ENCODE measurements at regions not wholly inside any gene's neighbourhood (a gene's known extent, or its start where the extent isn't known, plus 50 kb on each side); places are given as distances from the start of the nearest gene placed in this dataset.

DNA sequence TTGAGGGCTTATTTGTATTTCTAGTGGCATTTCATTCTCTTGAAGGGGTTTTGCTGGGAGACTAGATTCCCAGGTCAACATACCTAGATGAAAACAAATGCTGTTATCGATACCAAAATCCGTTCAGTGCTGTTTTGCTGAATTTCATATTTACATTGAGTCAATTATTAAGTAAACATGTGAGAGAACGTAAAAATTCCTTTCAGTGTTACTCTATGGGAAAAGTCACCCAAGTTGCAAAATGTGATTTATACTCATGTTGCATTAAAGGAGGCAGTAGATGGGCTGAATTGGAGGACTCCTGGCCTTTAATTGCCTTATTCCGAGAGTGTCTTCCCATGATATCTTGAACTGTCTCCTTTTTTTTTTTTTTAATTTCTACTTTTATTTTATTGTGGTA is 1011.3 kb upstream of the NR2F2 start:
- no peak overlapping the region for H3K4me3 ChIP-seq (ENCODE audit: low read length)
- TF ChIP-seq, protein P1, sequence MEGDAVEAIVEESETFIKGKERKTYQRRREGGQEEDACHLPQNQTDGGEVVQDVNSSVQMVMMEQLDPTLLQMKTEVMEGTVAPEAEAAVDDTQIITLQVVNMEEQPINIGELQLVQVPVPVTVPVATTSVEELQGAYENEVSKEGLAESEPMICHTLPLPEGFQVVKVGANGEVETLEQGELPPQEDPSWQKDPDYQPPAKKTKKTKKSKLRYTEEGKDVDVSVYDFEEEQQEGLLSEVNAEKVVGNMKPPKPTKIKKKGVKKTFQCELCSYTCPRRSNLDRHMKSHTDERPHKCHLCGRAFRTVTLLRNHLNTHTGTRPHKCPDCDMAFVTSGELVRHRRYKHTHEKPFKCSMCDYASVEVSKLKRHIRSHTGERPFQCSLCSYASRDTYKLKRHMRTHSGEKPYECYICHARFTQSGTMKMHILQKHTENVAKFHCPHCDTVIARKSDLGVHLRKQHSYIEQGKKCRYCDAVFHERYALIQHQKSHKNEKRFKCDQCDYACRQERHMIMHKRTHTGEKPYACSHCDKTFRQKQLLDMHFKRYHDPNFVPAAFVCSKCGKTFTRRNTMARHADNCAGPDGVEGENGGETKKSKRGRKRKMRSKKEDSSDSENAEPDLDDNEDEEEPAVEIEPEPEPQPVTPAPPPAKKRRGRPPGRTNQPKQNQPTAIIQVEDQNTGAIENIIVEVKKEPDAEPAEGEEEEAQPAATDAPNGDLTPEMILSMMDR (conservative IDR thresholded peaks at IDR 0.05; ENCODE audit: low read depth, low read length): no peak
- DNase-seq (ENCODE audit: low read depth): no peak

DNA sequence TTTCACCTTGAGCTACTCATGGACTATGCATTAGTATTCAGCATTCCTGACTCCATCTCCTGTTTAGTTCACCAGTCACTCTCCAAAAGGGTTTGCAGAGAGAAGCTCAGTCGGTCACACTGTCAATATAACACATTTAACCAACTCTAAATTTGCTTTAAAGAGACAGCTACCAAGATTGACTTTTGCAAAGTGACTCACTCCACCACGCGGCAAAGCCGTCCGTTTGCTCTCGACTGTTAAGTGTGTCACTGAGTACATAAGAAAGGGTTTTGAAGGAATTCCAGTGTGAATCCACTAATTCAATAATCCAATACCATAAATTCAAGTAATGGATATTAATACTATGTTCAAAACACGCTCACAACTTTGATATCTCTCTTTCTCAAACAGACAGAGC is 1006.7 kb upstream of the NR2F2 start:
- TF ChIP-seq, protein P1 (conservative IDR thresholded peaks at IDR 0.05; ENCODE audit: low read depth, low read length): no peak
- no peak overlapping the region for H3K4me3 ChIP-seq (ENCODE audit: low read length)
- DNase-seq (ENCODE audit: low read depth): no peak

DNA sequence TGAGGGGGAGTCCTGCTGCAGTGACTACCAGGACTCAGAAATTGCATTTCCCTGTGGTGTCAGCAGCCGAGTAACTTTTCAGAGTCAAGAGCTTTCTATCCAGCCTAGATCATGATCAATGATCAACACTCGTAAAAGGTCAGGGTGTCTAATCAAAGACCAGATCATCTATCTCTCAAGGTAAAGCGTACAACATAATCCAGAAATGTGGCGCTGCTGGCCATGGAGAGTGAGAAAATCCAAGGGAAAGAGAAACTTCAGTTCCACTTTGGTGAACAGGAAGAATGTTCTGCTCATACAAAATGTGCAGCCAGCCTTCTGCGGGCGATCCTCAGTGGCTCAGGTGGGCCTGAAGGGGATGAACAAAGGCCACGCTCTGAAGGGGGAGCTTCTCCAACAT is 1005.8 kb upstream of the NR2F2 start:
- TF ChIP-seq, protein P1 (conservative IDR thresholded peaks at IDR 0.05; ENCODE audit: low read depth, low read length): no peak
- no peak overlapping the region for H3K4me3 ChIP-seq (ENCODE audit: low read length)
- no peak for DNase-seq (ENCODE audit: low read depth)

DNA sequence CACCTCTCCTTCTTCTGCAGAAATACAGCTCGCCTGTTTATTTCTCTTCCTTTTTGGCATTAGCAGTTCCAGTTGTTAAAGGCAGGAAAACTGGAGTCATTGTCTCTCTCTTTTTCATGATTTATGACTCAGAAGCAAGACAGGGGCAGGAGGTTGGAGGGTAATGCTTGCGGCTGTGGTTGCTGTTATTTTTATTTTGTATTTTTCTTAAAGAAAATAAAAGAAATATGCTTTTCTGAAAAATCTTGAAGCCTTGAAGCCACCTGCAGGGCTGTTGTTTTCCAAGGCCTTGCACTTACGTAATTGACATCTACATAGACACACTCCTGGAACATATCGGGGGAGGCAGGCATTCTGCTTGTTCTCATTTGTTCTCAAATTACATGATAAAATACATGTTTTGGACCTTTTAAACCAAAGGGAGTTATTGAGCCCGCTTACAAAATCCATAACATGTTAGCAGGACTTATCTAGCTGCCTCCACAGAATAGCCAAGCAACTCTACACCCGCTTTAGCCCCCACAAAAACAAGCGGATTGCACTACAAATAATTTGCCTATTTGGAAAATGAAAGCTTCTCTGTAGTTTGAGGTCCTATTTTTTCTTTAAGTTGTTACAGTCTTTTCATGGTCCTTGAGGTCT is 1004.6 kb upstream of the NR2F2 start:
- H3K4me3 ChIP-seq (ENCODE audit: low read length): no peak overlapping the region
- DNase-seq (ENCODE audit: low read depth): no peak
- TF ChIP-seq, protein P1 (conservative IDR thresholded peaks at IDR 0.05; ENCODE audit: low read depth, low read length): no peak

DNA sequence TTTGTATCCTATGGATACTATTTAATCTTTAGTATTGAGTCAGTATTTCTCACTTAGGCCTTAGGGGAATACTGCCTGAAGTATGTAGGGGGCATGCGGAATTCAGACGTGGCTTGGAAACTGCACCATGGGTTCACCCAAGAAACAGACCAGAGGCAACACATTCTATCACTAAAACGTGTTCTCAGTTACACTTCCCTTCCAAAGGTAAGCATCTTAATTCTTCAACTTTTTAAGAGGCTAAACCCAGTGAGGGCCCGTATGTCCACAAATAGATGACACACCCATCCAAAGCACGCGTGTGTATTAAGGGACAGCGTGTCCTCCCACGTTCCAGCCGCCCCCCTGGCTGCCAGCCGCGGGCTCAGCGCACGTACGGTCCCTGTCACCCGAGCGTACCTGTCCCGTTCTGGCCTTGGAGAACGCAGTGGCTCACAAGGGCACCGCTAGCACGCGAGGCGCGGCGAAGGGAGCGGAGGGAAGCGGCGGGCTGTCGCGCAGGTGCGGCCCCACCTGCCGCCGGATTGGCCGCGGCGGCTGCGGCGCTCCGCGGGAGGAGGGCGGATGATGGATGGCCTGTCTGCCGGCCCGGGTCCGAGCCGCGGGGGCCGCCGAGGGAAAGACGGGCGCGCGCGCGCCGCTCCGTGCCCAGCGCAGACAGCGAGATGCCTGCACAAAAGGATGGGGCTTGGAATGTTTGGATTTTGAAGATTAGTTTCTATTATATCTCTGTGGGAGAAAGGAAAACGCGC is 1003.9 kb upstream of the NR2F2 start:
- peak overlapping the region; percentile 48 for H3K4me3 ChIP-seq (ENCODE audit: low read length)
- TF ChIP-seq, protein P1 (conservative IDR thresholded peaks at IDR 0.05; ENCODE audit: low read depth, low read length): no peak
- DNase-seq (ENCODE audit: low read depth): no peak

DNA sequence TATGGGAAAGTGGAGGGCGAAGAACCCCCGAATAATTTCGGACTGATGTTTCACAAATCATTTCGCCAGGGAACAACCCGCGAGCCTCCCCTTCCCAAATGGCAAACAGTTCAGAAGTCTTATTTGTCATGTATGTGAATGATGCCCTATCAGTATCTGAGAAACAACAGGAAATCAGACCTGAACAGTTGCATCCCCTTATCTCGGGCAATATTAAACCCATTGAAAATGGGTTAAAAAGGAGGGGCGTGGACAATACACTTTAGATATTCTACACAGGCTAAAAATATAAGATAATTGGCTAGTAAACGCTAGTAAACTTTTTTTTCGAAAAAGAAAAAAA is 1003.3 kb upstream of the NR2F2 start:
- TF ChIP-seq, protein P1 (conservative IDR thresholded peaks at IDR 0.05; ENCODE audit: low read depth, low read length): no peak
- peak overlapping the region; percentile 48 for H3K4me3 ChIP-seq (ENCODE audit: low read length)
- no peak for DNase-seq (ENCODE audit: low read depth)

DNA sequence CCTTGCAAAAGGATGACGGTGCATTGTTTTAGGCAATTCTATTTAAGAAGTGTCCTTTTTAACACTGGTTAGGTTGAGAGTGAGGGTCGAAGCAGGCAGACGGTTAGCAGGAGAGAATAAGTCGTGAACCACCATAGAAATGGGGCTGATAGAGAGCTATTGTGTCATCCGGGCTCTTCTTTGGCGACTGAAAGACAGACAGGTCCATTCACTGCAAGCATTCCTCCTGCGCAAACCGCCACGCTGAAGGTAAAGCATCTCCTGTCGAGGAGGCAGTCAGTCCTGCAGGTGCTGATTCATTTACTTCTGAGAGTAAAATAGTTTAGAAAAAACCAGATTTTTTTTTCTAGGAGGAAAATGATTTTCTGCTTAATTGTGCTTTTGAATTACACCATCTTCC is 1002.8 kb upstream of the NR2F2 start:
- TF ChIP-seq, protein P1 (conservative IDR thresholded peaks at IDR 0.05; ENCODE audit: low read depth, low read length): no peak
- DNase-seq (ENCODE audit: low read depth): no peak
- H3K4me3 ChIP-seq (ENCODE audit: low read length): no peak overlapping the region
